LNCaP clone FGC (cell line): ENCODE measurements at regions not wholly inside any gene's neighbourhood (a gene's known extent, or its start where the extent isn't known, plus 50 kb on each side); places are given as distances from the start of the nearest gene placed in this dataset.

ENCODE experiments used
- DNase-seq: peaks from one replicate; pipeline ENCODE4 v3.0.0-alpha.2; 2011; ENCODE audit warnings: low read depth
- H3K4me3 ChIP-seq: 2 replicates; pipeline ENCODE4 v1.5.1; 2011; ENCODE audit warnings: mild to moderate bottlenecking, low read depth, low read length, control low read depth
- TF ChIP-seq, protein P1 (sequence below): IDR thresholded peaks from 2 replicates; pipeline ENCODE4 v1.5.1; 2012; ENCODE audit warnings: mild to moderate bottlenecking; ENCODE audit not compliant: control insufficient read depth, insufficient read depth; ENCODE audit errors: extremely low read depth

DNA sequence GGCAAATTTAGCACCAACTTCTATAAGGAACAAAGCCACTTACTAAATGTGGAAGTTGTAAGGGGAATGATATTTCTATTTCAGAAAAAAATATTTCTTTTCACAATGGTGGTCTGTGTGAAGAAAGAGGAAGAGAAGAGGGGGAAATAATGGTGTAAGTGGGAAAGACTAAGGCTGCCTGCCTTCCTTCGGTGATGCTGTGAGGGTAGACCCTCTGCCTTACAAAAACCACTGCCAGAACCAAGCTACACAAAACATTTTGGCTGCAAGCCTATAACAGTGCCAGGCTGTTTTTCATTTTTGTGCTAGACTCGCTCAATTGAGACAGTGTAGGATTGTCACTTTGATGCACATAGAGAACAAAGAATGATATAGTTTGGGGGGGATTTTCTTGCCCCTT, 286.6 kb downstream of the ZEB2 start:
- TF ChIP-seq, protein P1, sequence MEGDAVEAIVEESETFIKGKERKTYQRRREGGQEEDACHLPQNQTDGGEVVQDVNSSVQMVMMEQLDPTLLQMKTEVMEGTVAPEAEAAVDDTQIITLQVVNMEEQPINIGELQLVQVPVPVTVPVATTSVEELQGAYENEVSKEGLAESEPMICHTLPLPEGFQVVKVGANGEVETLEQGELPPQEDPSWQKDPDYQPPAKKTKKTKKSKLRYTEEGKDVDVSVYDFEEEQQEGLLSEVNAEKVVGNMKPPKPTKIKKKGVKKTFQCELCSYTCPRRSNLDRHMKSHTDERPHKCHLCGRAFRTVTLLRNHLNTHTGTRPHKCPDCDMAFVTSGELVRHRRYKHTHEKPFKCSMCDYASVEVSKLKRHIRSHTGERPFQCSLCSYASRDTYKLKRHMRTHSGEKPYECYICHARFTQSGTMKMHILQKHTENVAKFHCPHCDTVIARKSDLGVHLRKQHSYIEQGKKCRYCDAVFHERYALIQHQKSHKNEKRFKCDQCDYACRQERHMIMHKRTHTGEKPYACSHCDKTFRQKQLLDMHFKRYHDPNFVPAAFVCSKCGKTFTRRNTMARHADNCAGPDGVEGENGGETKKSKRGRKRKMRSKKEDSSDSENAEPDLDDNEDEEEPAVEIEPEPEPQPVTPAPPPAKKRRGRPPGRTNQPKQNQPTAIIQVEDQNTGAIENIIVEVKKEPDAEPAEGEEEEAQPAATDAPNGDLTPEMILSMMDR: no peak
- DNase-seq: no peak

GRCh38 chr2:144230448-144231085, 289.4 kb downstream of the ZEB2 start:
- TF ChIP-seq, protein P1: no peak
- DNase-seq: no peak
- no peak overlapping the region for H3K4me3 ChIP-seq

More for the DNA sequence above, 286.6 kb downstream of the ZEB2 start:
- H3K4me3 ChIP-seq: no peak overlapping the region

- no peak for DNase-seq
- H3K4me3 ChIP-seq: no peak overlapping the region
- TF ChIP-seq, protein P1: no peak
Measured at GRCh38 chr2:144230033-144230432, 289.9 kb downstream of the ZEB2 start.

- DNase-seq: no peak
- TF ChIP-seq, protein P1: no peak
- no peak overlapping the region for H3K4me3 ChIP-seq
Measured at GRCh38 chr2:144229296-144229695, 290.6 kb downstream of the ZEB2 start.

DNA sequence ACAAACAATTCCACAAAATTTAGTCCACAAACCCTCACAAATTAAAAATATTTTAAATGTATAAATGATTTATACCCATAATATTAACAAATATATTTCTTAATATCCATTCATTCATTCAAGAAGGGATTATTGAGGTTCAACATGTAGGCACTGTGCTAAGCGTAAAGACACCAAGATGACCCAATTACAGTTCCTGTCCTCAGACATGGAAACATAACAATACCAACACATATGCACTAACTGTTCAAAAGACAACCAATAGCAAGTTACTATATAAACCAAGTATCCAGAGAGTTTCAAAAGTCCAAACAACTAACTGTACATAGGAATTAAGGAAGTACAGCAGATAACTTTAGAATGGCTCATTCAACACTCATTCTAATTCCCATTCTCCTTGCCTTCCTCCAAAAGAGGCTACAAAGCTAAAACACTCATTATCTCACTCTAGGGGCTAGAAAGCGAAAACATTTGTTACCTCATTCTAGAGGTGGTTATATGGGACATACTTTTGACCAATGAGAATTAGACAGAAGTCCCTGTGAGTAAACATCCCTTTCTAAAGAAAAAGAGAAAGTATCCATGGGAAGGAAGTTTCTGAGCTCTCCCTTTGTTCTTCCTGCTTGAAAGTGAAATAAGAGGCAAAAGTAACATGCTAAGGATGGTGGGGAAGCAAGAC, 292.4 kb downstream of the ZEB2 start:
- no peak overlapping the region for H3K4me3 ChIP-seq
- DNase-seq: no peak
- TF ChIP-seq, protein P1: no peak

GRCh38 chr2:144225076-144225475, 294.8 kb downstream of the ZEB2 start:
- TF ChIP-seq, protein P1: no peak
- H3K4me3 ChIP-seq: no peak overlapping the region
- no peak for DNase-seq

DNA sequence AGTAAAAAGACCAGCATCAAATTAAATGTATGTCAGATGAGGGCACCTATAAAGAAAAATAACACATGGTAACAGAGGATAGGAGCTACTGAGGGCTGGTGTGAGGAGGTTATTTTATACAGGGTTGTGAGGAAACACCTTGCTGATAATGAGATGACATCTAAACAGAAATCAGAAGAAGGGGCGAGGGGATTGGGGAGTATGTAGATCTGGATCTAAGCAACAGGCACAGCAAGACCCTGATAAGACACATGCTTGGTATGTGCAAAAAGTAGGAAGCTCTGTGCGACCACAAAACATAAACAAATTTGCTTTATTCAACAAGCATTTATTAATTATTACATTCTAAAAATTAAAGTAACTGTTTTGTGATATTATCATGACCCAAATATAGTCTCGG, 295.4 kb downstream of the ZEB2 start:
- DNase-seq: no peak
- no peak overlapping the region for H3K4me3 ChIP-seq
- TF ChIP-seq, protein P1: no peak
